NCI-H748 (cell line): ENCODE measurements at regions not wholly inside any gene's neighbourhood (a gene's known extent, or its start where the extent isn't known, plus 50 kb on each side); places are given as distances from the start of the nearest gene placed in this dataset.
A peak's percentile ranks its signal among the peaks of the same experiment; 100 is the strongest.
"Not testable (repeated sequence)": the region's sequence is repeated elsewhere in the genome, so short reads cannot be mapped to it uniquely, and the experiment has no call there.

Experiments used
- DNase-seq: peaks from one replicate; lab custom pipeline; 2025; ENCODE audit not compliant: unreplicated experiment; lab: John Stamatoyannopoulos, UW

DNA sequence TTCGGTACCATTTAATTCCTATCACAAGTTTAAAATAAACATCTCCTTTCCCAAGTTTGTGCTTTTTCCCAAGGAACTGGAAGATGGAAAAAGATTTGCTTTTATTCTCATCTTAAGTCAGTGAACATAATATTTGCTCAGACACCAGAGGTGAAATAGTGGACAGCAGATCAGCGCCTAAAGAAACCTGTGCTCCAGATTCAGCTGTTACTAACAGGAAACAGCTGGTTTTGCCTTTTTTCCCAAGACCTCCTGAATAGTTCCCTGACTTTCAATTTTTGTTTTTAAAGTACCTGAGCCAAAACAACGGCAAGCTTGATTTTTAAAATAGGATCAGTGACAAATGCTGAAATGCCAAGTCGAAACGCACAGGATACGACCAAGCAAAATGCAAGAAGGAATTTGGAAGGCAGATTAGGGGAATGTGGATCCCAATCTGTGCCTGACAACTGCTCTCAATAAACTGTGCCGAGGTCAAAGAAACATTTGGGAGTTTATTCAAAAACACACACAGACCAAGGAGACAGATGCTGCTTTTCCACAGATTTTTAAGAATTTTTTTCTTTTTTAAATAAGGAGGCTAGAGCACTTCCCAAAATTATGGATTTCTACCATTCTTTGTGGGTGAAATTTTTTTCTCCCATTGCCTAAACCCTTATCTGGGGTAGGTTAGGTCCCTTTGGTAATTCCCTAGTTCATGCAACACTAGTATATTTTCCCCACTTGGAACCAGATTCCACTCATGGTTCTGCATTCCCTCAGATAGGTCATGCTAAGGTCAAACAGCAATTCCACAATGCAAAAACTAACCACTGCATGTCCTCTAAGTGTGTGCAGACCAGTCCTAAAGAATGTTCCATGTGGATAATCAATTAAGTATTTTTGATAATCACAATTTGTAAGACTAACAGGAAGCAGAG, 121.5 kb upstream of the PDE1A start:
- DNase-seq: no peak

DNA sequence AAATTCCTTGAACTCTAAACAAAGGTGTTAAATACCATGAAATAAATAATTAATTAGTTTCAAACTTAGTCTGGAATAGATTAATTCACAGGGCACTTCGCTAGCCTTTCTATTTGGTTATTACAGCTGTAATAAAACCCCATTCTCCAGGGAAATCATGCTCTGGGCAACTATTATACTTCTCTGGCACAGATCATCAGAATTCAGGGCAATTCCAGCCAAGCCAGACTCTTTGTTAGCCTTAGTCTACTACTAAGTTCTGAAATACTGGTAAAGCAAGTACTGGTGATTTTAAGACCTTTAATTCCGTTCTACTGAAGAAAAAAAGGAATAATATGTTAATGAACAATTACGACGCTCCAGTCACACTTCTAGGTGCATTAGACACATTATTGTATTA, 123.4 kb upstream of the PDE1A start:
- no peak for DNase-seq

DNA sequence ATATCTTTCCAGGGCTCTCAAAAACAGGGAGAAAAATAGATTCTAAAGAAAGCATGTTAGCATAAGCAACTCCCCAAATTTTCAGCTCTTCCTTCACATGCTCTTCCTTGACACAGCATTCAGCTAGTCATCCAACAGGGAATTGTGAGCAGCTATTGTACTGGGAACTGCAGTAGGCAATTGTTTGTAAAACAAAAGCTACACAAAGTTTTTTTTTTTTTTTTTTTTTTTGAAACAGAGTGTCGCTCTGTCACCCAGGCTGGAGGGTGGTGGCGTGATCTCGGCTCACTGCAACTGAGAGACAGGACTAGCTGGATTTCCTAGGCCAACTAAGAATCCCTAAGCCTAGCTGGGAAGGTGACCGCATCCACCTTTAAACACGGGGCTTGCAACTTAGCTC, 125.4 kb upstream of the PDE1A start:
- not testable (repeated sequence) for DNase-seq

- not testable (repeated sequence) for DNase-seq
Observed at GRCh38 chr2:182552785-182553184, 125.9 kb upstream of the PDE1A start.

DNA sequence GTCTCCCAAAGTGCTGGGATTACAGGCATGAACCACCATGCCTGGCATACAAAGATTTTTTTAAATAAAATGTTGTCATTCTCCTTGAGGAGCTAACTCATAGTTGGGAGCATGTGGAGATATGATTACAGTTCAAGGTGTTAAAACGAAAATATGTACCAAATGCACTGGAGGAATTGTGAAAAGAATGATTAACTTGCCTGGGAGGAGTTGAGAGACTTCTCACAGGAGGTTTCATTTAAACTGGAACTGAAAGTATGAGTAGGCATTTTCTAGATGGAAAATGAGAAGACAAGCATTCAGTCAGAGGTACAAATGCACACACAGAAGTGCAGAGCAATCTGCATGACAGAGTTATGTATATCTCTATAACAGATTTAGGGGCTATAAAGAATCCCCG, 126.6 kb upstream of the PDE1A start:
- DNase-seq: no peak

DNA sequence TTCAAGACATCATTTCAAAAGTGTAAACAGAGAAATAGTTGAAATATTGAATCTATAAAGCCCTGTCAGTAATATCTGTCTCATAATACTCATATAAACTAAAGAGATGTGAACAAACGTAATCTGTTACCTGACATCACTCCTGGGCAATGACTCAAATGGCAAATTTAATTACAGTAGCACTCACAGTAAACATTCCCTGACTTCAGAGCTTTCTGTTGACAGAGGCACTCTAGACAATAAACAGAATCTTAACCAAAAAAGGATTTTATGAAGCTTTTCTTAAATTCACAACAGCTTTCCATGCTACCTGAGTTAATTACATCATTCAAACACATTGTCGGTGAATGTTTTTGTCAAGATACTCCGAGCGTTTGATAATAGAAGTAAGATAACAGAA, 128.1 kb upstream of the PDE1A start:
- peak; percentile 72 for DNase-seq

DNA sequence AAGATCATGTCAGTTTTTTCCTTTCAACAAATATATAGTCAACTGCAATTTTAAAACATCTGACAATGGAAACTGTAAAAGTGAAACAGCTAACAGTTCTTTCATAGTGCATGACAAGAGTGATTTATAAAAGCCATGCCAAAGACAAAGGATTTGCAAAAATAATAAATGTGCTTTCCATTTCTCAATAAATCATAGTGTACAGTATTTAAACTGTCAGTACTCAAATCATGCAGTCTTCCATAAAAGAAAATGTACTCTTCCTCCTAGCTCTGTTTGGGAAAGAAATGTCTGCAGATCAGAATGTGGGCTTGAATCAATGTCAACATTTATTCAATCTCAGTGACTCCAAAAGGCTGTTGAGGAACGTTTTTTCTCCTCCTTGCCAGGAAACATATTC, 131.7 kb upstream of the PDE1A start:
- no peak for DNase-seq

- DNase-seq: no peak
Observed at GRCh38 chr2:182559623-182560022, 132.8 kb upstream of the PDE1A start.

DNA sequence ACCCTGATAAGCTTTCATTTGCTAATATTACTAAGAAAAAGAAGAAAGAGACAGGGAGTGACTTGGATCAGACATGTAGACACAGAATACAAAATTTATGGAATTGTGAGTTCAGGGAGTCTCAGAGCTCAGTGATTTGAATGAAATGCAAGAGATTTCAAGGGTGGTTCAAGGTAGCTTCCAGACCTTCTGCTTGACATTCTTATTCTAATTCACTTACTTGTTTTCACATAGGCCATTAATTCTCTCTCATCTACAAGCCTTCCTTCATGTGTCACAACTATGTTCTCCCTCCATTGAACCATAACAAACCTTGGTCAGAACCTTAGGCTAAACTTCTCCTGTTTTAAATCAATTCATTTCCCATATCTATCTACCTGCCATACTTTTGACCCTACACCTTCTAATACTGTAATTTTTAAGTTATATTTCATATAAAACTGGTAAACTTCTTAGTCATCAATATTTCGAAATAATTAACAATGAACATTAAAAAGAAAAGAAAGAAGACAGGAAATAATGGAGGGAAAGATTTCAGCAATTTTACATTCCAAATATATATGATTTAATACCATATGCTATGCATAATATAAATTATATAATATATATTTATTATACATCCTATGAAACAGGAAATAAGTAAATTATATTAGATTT, 139.2 kb upstream of the PDE1A start:
- no peak for DNase-seq

GRCh38 chr2:182573553-182573952, 142.5 kb upstream of the DNAJC10 start:
- no peak for DNase-seq

DNA sequence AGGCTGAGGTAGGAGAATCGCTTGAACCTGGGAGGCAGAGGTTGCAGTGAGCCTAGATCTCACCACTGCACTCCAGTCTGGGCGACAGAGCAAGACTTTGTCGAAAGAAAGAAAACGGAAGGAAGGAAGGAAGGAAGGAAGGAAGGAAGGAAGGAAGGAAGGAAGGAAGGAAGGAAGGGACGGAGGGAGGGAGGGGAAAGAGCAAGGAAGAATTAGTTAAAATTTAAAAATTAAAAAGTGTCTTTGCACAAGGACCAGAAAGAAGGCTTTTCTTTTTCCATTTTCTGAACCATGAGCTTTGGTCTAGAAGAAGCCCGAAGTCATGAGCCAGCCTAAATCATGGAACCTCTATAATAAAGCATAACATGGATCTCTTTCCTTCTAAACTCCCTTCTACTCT, 138.2 kb upstream of the DNAJC10 start:
- no peak for DNase-seq

- DNase-seq: no peak
Observed at GRCh38 chr2:182581196-182581935, 134.7 kb upstream of the DNAJC10 start.

GRCh38 chr2:182584462-182584861, 131.6 kb upstream of the DNAJC10 start:
- no peak for DNase-seq

DNA sequence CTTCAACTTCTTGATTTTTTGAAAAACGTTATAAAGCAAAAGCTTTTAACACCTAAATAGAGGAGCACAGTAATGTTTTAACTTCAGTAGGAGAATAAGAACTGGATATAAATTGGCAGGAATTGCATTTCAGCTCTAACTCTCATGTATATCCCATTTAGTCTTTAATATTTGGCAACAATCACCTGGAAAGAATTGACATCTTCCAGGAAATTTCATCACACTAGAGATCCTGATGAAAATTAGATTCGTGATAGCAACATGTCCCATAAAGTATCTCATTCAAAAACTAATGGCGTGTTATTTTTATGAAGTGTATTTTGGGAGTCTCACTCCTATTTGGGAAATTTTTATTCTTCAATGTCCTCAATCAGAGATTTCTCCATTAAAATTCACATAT, 131.1 kb upstream of the DNAJC10 start:
- no peak for DNase-seq

DNA sequence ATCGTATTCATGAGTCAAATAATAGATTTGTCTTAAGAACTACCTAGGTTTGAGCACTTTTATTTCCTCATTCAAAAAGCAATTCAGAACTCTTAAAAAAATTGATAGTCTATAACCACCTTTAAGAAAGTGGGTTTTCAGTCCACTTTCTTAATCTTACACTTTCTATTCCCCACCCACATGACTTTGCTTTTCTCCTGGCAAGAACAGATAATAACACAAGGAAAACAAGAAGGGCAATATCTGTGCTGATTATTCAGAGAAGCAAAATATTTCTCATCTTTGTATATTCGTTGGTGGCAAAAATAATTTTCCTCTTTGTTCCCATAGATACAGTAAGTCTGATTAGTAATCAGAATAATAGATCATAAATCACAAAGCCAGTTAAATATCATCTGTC, 130.6 kb upstream of the DNAJC10 start:
- no peak for DNase-seq

GRCh38 chr2:182586426-182586825, 129.6 kb upstream of the DNAJC10 start:
- DNase-seq: peak; percentile 53

DNA sequence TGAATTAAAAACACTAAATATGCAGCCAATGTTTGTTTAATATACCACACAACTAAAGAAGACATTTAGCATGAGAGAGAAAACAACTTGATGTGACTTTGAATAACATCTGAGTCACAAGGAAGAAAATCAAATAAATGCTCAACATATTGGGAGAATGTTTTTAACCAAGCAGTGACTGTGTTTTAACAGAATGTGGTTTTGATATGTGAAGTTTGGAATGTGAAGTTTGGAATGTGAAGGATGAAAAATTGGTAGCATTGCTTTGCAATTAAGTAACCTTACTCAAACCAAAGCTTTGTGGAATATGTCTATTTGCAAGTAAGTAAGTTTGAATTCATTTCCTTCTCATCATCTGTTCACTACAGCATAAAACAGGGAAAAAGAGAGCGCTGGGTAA, 128.2 kb upstream of the DNAJC10 start:
- DNase-seq: no peak

GRCh38 chr2:182589121-182589520, 126.9 kb upstream of the DNAJC10 start:
- no peak for DNase-seq

- no peak for DNase-seq
Observed at GRCh38 chr2:182591774-182592173, 124.3 kb upstream of the DNAJC10 start.

DNA sequence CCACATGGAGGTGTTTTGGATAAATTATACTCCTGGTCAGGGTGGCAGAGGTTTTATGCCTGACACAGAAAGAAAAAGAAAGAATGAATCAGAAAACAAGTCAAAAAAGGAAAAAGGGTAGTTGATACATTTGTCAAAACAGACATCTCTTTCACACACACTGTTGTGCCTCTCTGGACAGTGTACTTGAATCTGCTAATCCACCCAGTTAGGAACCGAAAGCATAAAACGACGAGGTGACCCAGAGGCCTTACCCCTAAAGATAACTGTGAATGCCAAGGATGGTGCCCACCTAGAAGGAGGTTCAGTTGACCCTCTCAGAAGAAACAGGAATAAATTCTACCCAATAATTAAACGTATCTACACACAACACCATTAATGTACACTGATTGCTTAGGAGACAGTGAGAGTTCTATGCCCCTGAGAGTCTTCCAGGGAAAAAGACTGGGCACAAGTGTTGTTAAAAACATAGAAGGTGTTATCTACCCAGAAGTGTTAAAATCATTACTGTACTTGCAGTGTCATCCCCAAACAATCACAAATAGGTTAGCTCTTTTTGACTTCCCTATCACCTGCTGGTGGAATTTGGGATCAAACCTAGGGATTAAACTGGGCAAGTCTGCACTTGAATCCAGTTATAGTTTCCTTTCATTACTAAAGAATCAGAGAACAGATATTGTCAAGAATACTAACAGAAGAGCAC, 123.2 kb upstream of the DNAJC10 start:
- no peak for DNase-seq

GRCh38 chr2:182593394-182593975, 122.6 kb upstream of the DNAJC10 start:
- no peak for DNase-seq
